Coronary artery (tissue), 2 donors: ENCODE measurements at regions not wholly inside any gene's neighbourhood (a gene's known extent, or its start where the extent isn't known, plus 50 kb on each side); places are given as distances from the start of the nearest gene placed in this dataset.

Experiments
- DNase-seq: peaks from one replicate; pipeline ENCODE4 v3.0.0-alpha.2; 2017; ENCODE audit warnings: low spot score
- H3K27ac ChIP-seq, 2 donors: fragments of 200-600 bp; sonication (generic); one replicate each; pipeline ENCODE4 v1.5.1; 2016 to 2019
- H3K4me3 ChIP-seq: fragments of 200-600 bp; sonication (generic); 2 replicates; pipeline ENCODE4 v1.5.1; 2016; ENCODE audit warnings: mild to moderate bottlenecking, moderate library complexity
- CTCF ChIP-seq: fragments of 200-600 bp; sonication (generic); IDR thresholded peaks from one replicate; pipeline ENCODE4 v1.5.1; 2019; ENCODE audit warnings: antibody characterized with exemption

- TF ChIP-seq CTCF, result no peak
- Histone ChIP-seq H3K4me3 (no peak overlapping the region), H3K27ac (no peak overlapping the region)
- no peak for DNase-seq
Observed at GRCh38 chr1:184283999-184284398, 102.8 kb upstream of the C1orf21 start.

DNA sequence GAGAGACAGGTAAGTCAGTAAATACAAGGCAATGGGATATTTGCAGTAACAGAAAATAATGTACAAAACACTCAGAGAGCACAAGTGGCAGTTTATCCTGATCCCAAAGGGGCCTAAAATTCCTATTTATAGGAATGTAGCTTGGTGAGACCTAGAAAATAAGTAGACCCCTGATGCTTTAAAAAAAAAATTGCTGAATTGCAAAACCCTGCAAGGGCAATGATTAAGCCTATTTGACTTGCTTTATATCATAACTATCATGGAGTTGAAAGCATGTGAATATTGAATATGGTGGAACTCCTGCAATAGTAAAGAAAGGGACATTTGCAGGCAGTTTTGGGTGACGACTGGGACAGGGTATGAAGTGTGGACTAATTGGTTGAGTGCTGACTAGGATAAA, 101.9 kb upstream of the C1orf21 start:
- H3K4me3 ChIP-seq, result no peak overlapping the region
- TF ChIP-seq CTCF, result no peak
- H3K27ac ChIP-seq, result no peak overlapping the region
- no peak for DNase-seq

DNA sequence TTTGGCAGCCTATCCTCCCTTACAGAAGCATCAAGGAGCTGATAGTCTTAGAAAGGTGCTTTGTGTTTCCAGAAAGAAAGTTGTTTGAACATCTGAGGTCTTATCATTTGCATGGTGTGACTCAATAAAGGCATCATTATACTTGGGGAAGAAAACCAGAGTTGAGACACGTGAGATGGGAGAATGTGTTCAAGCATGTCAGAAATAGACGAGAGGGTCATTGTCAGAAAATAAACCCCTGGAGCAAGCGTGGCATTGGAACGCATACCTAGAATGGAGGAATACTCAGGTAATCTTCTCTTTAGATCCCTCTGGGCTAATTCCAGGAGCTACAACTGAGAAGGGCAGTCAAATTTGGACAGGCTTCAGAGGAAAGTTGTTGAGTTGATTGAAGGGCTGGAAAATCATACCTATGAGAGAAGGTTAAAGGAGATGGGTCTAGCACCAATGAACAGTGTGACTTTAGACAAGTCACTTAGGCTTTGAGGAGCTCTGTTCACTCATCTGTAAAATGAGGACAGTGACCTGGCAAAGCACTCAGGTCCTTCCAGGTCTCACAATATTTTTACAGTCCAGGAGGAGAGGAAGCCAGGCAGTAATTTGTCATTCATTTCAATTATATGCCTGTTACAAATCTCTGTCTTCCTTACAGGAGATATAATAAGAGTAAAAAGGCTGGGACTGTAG, 101.3 kb upstream of the C1orf21 start:
- TF ChIP-seq CTCF, result no peak
- no peak for DNase-seq
- Histone ChIP-seq H3K27ac (no peak overlapping the region), H3K4me3 (no peak overlapping the region)

GRCh38 chr1:184287001-184287400, 99.8 kb upstream of the C1orf21 start:
- DNase-seq, result no peak
- Histone ChIP-seq H3K4me3 (no peak overlapping the region), H3K27ac (no peak overlapping the region)
- TF ChIP-seq CTCF, result no peak

DNA sequence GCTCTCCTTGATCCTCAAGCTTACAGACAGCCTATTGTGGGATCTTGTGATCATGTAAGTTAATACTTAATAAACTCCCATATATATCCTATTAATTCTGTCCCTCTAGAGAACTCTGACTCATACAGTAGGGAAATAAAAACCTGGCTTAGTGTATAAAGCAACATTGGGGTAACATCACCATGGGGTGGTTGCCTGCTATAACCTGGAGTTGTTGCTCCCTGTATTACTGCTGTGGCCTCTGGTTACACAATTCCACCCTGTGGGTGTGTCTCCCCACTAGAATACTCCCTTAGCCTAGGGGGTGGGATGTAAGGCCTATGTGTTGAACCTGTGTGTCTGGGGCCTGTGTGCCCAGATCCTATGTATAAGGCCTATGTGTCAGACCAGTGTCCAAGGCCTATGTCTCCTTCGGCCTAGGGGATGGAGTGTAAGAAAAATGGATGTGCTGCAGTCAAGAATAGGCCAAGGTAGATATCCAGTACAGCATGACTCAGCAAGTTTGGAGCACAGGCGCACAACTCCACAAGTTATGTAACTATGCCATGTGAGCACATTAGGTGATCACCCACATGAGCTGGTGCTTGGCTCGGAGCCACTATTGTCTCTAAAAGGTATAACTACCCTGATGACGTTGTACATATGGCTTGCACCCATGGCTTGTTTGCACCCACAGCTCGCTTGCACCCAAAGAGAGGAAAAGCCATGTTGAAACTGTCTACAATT, 96.8 kb upstream of the C1orf21 start:
- H3K27ac ChIP-seq, result no peak overlapping the region
- no peak for DNase-seq
- no peak overlapping the region for H3K4me3 ChIP-seq
- TF ChIP-seq CTCF, result no peak

- Histone ChIP-seq H3K4me3 (no peak overlapping the region), H3K27ac (no peak overlapping the region)
- no peak for TF ChIP-seq CTCF
- DNase-seq, result no peak
Observed at GRCh38 chr1:184291701-184292100, 95.1 kb upstream of the C1orf21 start.

DNA sequence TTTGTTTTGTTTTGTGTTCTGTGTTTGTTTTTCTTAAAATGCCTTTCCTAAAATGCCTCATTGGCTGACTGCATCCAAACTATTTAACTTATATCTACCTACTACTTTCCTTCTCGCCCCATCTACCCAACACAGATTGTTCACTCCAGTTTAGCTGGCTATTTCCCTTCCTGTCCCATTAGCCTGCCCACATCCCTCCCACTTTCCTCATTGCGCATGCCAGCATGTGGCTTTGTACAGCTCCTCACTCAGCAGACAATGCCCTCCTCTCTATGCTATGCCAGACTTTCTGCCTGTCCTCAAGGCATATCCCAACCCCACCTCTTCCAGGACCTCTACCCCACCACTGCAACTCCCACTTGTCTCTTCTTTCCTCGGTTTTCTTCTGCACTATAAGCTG, 94.7 kb upstream of the C1orf21 start:
- TF ChIP-seq CTCF, result no peak
- no peak for DNase-seq
- Histone ChIP-seq H3K4me3 (no peak overlapping the region), H3K27ac (no peak overlapping the region)
